IMR-90 (cell line): ENCODE measurements at regions not wholly inside any gene's neighbourhood (a gene's known extent, or its start where the extent isn't known, plus 50 kb on each side); places are given as distances from the start of the nearest gene placed in this dataset.

Experiments used
- ATAC-seq: fragments of 200-7000 bp; cut with Tn5 transposase; 2 replicates; pipeline ENCODE4 v1.9.1; 2020; ENCODE audit warnings: low read depth, mild to moderate bottlenecking, moderate library complexity
- BruUV-seq: library from RNA; stranded (reverse); fragments of 400-500 nt; replicated peaks from 2 replicates; lab custom pipeline; 2021; lab: Mats Ljungman, UMichigan
- CTCF ChIA-PET: fragments of 300-600 bp; formaldehyde crosslinking; extraction: SDS; loops from one replicate; lab custom pipeline; 2021; ENCODE audit warnings: antibody characterized with exemption; lab: Yijun Ruan, JAX
- POLR2A ChIA-PET: fragments of 300-600 bp; sonication (Branson Sonifier 250); formaldehyde crosslinking; loops from one replicate; lab custom pipeline; 2022; ENCODE audit warnings: antibody characterized with exemption; ENCODE audit not compliant: unreplicated experiment; lab: Charles Lee
- DNase-seq: peaks from one replicate; pipeline ENCODE4 v3.0.0; 2013
- H2AFZ ChIP-seq: replicated peaks from 2 replicates; pipeline ENCODE3; 2013; ENCODE audit warnings: low read length, mild to moderate bottlenecking; ENCODE audit not compliant: poor library complexity
- H2AK5ac ChIP-seq: 2 replicates; pipeline ENCODE4 v1.6.1; 2013; ENCODE audit warnings: low read depth, low read length, inconsistent platforms
- H2AK9ac ChIP-seq: replicated peaks from 2 replicates; pipeline ENCODE3; 2013; ENCODE audit warnings: mild to moderate bottlenecking, low read depth, low read length, moderate library complexity; ENCODE audit not compliant: poor library complexity
- H2BK120ac ChIP-seq: 2 replicates; pipeline ENCODE4 v1.6.1; 2013; ENCODE audit warnings: low read depth, low read length, inconsistent platforms
- H2BK15ac ChIP-seq: 3 replicates; pipeline ENCODE4 v1.6.1; 2013; ENCODE audit warnings: low read depth, low read length, inconsistent platforms
- H2BK20ac ChIP-seq: 2 replicates; pipeline ENCODE4 v1.6.1; 2013; ENCODE audit warnings: low read depth, mild to moderate bottlenecking, inconsistent platforms, low read length, moderate library complexity
- H2BK5ac ChIP-seq: 2 replicates; pipeline ENCODE4 v1.6.1; 2013; ENCODE audit warnings: mild to moderate bottlenecking, low read depth, low read length, inconsistent platforms; ENCODE audit not compliant: poor library complexity, severe bottlenecking
- H3K14ac ChIP-seq: replicated peaks from 2 replicates; pipeline ENCODE4 v1.6.1; 2013; ENCODE audit warnings: low read depth, low read length, inconsistent platforms
- H3K18ac ChIP-seq: 2 replicates; pipeline ENCODE4 v1.6.1; 2013; ENCODE audit warnings: low read depth, low read length, control low read depth
- H3K23ac ChIP-seq: 2 replicates; pipeline ENCODE4 v1.6.1; 2013; ENCODE audit warnings: low read depth, low read length, inconsistent platforms
- H3K27ac ChIP-seq: 2 replicates; pipeline ENCODE4 v1.5.1; 2013; ENCODE audit warnings: mild to moderate bottlenecking, control low read depth, low read length; ENCODE audit not compliant: insufficient read depth
- H3K27me3 ChIP-seq: 2 replicates; pipeline ENCODE4 v1.6.1; 2013; ENCODE audit warnings: low read length; ENCODE audit not compliant: control insufficient read depth, insufficient read depth
- H3K36me3 ChIP-seq: 2 replicates; pipeline ENCODE4 v1.6.1; 2013; ENCODE audit warnings: low read length, mixed read lengths; ENCODE audit not compliant: control insufficient read depth, insufficient read depth
- H3K4ac ChIP-seq: 2 replicates; pipeline ENCODE4 v1.6.1; 2013; ENCODE audit warnings: low read depth, low read length, inconsistent platforms
- H3K4me1 ChIP-seq: 2 replicates; pipeline ENCODE4 v1.6.1; 2013; ENCODE audit warnings: low read length, mixed read lengths; ENCODE audit not compliant: control insufficient read depth, insufficient read depth
- H3K4me2 ChIP-seq: 2 replicates; pipeline ENCODE4 v1.6.1; 2013; ENCODE audit warnings: low read depth, mild to moderate bottlenecking, control low read depth, low read length, moderate library complexity
- H3K4me3 ChIP-seq: 2 replicates; pipeline ENCODE4 v1.5.1; 2013; ENCODE audit warnings: low read depth, mild to moderate bottlenecking, control low read depth, low read length, moderate library complexity; ENCODE audit not compliant: insufficient read depth
- H3K56ac ChIP-seq: 2 replicates; pipeline ENCODE4 v1.6.1; 2013; ENCODE audit warnings: low read length, inconsistent platforms; ENCODE audit not compliant: insufficient read depth; ENCODE audit errors: extremely low read depth
- H3K79me1 ChIP-seq, 2 experiments: 2 replicates each; pipeline ENCODE4 v1.6.1; 2013; ENCODE audit warnings: low read length in 2 of 2, inconsistent platforms in 1 of 2, low read depth in 1 of 2
- H3K9ac ChIP-seq: 2 replicates; pipeline ENCODE4 v1.6.1; 2013; ENCODE audit warnings: low read depth, low read length, control low read depth
- H3K9me1 ChIP-seq: 2 replicates; pipeline ENCODE4 v1.6.1; 2013; ENCODE audit warnings: low read length, inconsistent platforms; ENCODE audit not compliant: insufficient read depth
- H3K9me3 ChIP-seq: 2 replicates; pipeline ENCODE4 v1.6.1; 2013; ENCODE audit warnings: low read length; ENCODE audit not compliant: control insufficient read depth, insufficient read depth
- H4K20me1 ChIP-seq: 2 replicates; pipeline ENCODE4 v1.6.1; 2013; ENCODE audit warnings: low read length, inconsistent platforms; ENCODE audit not compliant: insufficient read depth
- H4K5ac ChIP-seq: 2 replicates; pipeline ENCODE4 v1.6.1; 2013; ENCODE audit warnings: mild to moderate bottlenecking, low read depth, low read length, control low read depth
- H4K8ac ChIP-seq, 2 experiments: 2 replicates each; pipeline ENCODE4 v1.6.1; 2013; ENCODE audit warnings: low read depth in 2 of 2, low read length in 2 of 2, control low read depth in 1 of 2, inconsistent platforms in 1 of 2
- H4K91ac ChIP-seq: 2 replicates; pipeline ENCODE4 v1.6.1; 2013; ENCODE audit warnings: low read depth, low read length, inconsistent platforms; ENCODE audit not compliant: insufficient read depth
- FOS ChIP-seq: fragments of 150-350 bp; IDR thresholded peaks from 2 replicates; pipeline ENCODE4 v1.6.1; 2016; ENCODE audit warnings: low read depth, low read length
- MAZ ChIP-seq: IDR thresholded peaks from 2 replicates; pipeline ENCODE4 v1.6.1; 2012; ENCODE audit warnings: low read depth, mild to moderate bottlenecking, low read length, improper control_type of control experiment, moderate library complexity, borderline replicate concordance
- NFE2L2 ChIP-seq: fragments of 150-350 bp; IDR thresholded peaks from 2 replicates; pipeline ENCODE4 v1.6.1; 2016; ENCODE audit warnings: low read depth, mild to moderate bottlenecking, low read length
- RFX5 ChIP-seq: IDR thresholded peaks from 2 replicates; pipeline ENCODE4 v1.8.0; 2012; ENCODE audit warnings: low read depth, mild to moderate bottlenecking, low read length, moderate library complexity
- WGBS, 2 experiments: methylation state at CpG; one replicate each; pipeline versions ENCODE4 v1.1.5 to v1.1.7; 2013; ENCODE audit warnings: missing lambda C conversion rate in 2 of 2; ENCODE audit not compliant: insufficient read length in 1 of 2; ENCODE audit errors: extremely low coverage in 2 of 2; 5-methylcytosine and 5-hydroxymethylcytosine counted together
- dilution Hi-C: fragments of 300-500 bp; cut with HindIII; formaldehyde crosslinking; loops from one replicate; pipeline ENCODE4 v1.14.3; 2018; ENCODE audit warnings: low sequenced_read_pairs; ENCODE audit not compliant: unreplicated experiment
- in situ Hi-C: fragments of 300-500 bp; cut with MboI; formaldehyde crosslinking; loops from 3 replicates; pipeline ENCODE4 v1.14.3; 2019; ENCODE audit warnings: low sequenced_read_pairs, inconsistent platforms, mixed read lengths
- intact Hi-C: fragments of 100-400 bp; cut with micrococcal nuclease; formaldehyde crosslinking; loops from 2 replicates; pipeline ENCODE4 v1.10.0; 2022
- TF ChIP-seq, protein P1 (sequence below): conservative IDR thresholded peaks from 2 replicates; pipeline ENCODE4 v1.5.1; 2012; ENCODE audit warnings: mild to moderate bottlenecking, low read depth, low read length, improper control_type of control experiment

DNA sequence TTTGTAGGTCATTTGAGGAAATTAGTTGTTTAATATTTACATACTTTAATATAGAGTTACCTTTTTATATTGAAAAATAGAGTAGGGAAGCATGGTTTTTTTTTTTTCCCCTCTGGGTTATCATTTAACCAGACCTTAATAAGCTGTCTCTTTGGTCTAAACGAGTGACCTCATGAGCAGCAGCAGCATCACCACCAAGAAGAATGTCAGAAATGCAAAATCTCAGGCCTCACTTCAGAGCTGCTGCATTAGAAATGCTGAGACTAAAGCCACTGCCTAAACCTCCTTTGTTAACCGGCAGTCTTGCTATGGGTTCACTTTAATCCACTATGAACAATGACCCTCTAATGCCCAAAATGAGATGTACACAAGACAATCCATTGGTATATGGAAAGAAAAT lies 733.7 kb upstream of the FAM98A start:
- no peak overlapping the region for H3K23ac ChIP-seq
- no peak overlapping the region for H3K4me3 ChIP-seq
- peaks cover 7% of the 10 kb centered on the region for H3K9me3 ChIP-seq
- DNase-seq = no peak
- no peaks in the 10 kb centered on the region for H4K20me1 ChIP-seq
- WGBS, 2 experiments = no CpG with 5 or more reads among the region's 2 CpGs
- H3K27me3 ChIP-seq = no peaks in the 10 kb centered on the region
- no peak overlapping the region for H4K91ac ChIP-seq
- no peak overlapping the region for H2AK5ac ChIP-seq
- H3K14ac ChIP-seq = no peak overlapping the region
- no peak overlapping the region for H3K9ac ChIP-seq
- no peak overlapping the region for H2AFZ ChIP-seq
- no peak overlapping the region for H3K56ac ChIP-seq
- BruUV-seq = no TSS peak
- intact Hi-C loops = no loop called here
- H3K9me1 ChIP-seq = no peaks in the 10 kb centered on the region
- no peaks in the 10 kb centered on the region for H3K36me3 ChIP-seq
- dilution Hi-C loops = no loop called here
- H2BK5ac ChIP-seq = no peak overlapping the region
- ChIA-PET POLR2A (no interaction called here), CTCF (no interaction called here)
- no peaks in the 10 kb centered on the region for H3K4me1 ChIP-seq
- no peak overlapping the region for H2BK120ac ChIP-seq
- no peaks in the 10 kb centered on the region for H3K79me1 ChIP-seq
- H3K4ac ChIP-seq = no peak overlapping the region
- no peak overlapping the region for H4K8ac ChIP-seq
- no peak overlapping the region for H3K27ac ChIP-seq
- no peak overlapping the region for H2BK20ac ChIP-seq
- no peak overlapping the region for H3K4me2 ChIP-seq
- no peak overlapping the region for H3K18ac ChIP-seq
- in situ Hi-C loops = no loop called here
- no peak for ATAC-seq
- TF ChIP-seq RFX5 = no peak
- TF ChIP-seq FOS = no peak
- TF ChIP-seq, protein P1, sequence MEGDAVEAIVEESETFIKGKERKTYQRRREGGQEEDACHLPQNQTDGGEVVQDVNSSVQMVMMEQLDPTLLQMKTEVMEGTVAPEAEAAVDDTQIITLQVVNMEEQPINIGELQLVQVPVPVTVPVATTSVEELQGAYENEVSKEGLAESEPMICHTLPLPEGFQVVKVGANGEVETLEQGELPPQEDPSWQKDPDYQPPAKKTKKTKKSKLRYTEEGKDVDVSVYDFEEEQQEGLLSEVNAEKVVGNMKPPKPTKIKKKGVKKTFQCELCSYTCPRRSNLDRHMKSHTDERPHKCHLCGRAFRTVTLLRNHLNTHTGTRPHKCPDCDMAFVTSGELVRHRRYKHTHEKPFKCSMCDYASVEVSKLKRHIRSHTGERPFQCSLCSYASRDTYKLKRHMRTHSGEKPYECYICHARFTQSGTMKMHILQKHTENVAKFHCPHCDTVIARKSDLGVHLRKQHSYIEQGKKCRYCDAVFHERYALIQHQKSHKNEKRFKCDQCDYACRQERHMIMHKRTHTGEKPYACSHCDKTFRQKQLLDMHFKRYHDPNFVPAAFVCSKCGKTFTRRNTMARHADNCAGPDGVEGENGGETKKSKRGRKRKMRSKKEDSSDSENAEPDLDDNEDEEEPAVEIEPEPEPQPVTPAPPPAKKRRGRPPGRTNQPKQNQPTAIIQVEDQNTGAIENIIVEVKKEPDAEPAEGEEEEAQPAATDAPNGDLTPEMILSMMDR = no peak
- no peak for TF ChIP-seq NFE2L2
- no peak for TF ChIP-seq MAZ
- no peak overlapping the region for H2BK15ac ChIP-seq
- no peak overlapping the region for H2AK9ac ChIP-seq
- H4K5ac ChIP-seq = no peak overlapping the region
